Muscle of back (tissue), 3 donors: ENCODE measurements at regions not wholly inside any gene's neighbourhood (a gene's known extent, or its start where the extent isn't known, plus 50 kb on each side); places are given as distances from the start of the nearest gene placed in this dataset.
A peak's percentile ranks its signal among the peaks of the same experiment; 100 is the strongest.

ENCODE experiments used
- DNase-seq, 3 donors: peaks; one replicate each; pipeline versions ENCODE4 v3.0.0 to v3.0.0-alpha.2; 2013

DNA sequence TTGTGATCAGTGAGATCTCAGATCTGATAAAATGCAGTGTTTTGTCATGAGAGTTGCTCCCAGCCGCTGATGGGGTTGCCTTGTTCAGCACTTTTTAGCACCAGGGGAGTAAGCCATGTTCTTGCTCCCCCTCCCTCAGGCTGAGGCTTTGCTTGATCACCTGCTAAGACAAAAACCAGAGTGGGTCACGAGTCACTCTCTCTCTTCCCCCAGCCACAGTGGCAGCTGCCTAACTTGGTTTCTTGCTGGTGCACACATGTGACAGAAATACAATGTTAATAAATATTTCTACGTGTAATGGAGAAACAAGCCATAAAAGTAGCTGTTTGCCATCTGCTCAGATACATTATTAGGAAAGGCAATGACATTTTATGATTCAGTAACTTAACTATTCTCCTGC, 212.4 kb upstream of the DMRT1 start:
- no peak for DNase-seq

DNA sequence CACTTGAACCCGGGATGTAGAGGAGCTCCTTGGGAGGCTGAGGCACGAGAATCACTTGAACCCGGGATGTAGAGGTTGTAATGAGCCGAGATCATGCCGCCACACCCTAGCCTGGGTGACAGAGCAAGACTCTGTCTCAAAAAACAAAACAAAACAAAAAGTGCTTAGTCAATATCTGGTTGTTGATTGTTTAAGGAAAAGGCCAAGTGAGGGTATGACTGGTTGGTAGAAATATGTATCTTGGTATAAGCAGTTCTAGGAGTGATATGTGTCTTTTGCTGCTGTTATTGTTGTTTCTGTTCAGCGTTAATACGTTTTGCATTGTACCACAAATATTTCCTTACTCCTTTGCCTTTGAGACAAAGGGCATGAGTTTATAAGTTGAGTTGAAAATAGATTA, 210.7 kb upstream of the DMRT1 start:
- DNase-seq: no peak

DNA sequence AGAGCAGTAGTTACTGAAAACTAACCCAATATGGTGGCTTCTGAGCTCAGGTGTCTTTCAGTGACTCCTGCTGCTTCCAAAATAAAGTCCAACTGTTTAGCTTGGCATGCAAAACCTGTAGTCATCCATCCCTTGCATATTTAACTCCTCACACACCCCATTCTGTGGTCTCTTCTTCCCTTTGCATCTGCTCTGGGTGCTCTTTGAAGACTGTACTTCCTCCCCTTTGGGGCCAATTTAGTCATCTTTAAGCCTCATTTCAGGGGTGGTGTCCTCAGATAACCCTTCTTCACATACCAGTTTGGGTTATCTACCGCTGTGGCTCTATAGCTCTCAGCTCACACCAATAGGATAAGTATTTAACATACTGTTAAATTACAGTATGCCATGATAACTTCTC, 209.9 kb upstream of the DMRT1 start:
- DNase-seq: peak in 1 of 3 donors; percentile 21

DNA sequence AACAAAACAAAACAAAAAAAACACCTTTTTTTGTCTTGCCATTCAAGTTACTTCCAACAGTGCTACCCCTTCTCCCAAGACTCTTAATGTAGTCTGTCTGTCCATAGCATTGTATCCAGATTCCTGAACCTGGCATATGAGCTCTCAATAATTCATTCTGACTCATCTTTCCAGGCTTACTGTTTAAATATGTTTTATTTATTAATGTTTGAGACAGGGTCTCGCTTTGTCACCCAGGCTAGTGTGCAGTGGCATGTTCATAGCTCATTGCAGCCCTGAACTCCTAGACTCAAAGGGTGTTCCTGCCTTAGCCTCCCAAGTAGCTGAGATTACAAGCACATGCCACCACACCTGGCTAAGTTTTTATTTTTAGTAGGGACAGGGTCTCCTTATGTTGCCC, 208.0 kb upstream of the DMRT1 start:
- DNase-seq: no peak

DNA sequence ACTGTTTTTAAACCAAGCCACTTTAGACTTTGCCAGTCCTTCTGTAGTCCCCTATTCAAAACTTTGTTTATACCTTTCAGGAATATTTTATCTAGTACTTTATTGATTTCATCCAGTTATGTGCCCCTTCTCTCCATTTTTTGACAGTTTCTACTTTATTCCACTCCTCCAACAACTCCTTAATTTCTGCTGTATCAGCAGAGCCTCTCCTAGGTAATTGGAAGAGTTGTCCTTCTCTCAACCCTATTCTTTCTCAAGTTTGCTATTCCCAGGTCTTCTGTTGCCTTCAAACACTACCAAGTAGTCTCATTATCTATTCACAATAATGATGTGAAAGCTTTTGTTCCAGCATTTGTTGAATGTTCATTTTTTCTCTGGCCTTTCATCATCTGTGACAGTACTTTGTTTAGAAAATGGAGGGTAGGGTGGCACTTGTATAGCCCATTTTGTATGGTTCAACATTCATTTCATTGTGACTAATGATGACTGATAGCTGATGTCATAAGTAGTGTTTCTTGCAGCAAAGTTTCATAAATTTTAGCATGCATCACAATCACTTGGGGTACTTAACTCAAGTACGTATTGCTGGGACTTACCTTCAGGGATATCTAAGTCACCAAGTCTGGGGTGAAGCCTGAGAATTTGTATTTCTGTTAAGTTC, 204.4 kb upstream of the DMRT1 start:
- no peak for DNase-seq

DNA sequence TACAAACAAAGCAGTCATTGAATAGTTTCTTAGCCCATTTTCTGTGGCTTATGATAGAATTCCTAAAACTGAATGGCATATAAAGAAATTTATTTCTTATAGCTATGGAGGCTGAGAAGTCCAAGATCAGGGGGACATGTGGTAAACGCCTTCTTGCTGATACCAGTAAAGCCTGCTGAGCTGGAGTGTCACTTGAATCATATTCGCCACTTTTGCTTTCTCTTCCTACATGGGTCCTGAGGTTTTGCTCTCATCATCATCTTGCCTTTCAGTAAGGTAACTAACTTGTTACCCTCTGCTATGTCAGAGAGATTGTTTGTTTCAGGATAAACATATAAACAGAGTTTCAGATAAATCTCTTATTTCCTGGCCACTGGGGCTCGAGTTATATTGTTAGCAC, 203.3 kb upstream of the DMRT1 start:
- no peak for DNase-seq

DNA sequence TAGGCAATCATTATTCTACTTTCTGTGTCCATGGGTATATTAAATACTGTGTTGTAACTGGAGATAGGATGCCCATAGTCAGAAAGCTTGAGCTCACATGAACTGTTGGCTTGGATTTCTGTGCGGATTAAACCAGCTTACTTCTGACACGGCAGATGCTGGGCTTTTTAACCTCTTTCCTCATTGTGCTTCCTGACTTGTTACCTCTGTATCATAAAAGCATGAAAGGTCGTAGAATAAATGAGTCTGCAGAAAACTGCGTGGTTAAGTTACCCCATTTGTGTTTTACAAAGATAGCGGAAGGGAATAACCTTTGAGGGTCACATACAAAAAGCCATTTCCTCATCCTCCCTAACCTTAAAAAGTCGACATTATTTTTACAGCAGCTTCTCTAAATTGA, 199.5 kb upstream of the DMRT1 start:
- peak in 2 of 3 donors; percentile 34 to 45 for DNase-seq

DNA sequence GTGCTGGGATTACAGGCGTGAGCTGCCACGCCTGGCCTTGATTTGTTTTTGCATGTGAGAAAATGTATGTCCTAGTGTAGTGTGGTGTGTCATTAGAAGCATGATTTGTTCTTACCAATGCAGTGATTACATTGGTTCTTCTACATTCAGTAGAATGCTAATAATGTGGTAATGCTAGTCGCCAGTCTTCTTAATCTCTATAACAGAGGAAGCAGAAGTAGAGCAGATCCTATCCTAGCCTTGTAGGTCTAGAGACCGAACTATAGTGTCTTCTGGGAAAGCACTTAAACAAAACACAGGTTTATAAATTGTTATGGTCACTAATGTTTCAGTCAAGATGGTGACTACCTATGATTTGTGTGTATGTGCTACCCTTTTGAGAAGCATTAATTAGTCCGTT, 197.5 kb upstream of the DMRT1 start:
- DNase-seq: no peak

DNA sequence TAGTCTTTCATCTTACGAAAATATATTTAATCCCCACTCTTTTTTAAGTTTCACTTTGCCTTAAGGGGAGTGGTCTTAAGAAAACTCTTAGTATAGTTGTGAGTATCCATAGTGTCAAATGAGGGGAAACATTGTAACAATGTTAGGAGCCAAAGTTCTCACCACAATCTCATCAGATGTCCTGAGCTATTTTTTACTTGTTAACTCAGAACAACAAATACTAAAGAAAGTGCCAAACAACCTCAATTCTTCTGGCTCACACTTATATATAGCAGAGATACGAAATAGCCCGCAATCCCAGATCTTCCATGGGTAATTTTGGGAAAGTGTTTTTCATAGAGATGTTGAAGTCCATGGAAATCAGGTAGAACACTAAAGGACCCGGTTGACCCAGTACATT, 194.0 kb upstream of the DMRT1 start:
- DNase-seq: no peak

DNA sequence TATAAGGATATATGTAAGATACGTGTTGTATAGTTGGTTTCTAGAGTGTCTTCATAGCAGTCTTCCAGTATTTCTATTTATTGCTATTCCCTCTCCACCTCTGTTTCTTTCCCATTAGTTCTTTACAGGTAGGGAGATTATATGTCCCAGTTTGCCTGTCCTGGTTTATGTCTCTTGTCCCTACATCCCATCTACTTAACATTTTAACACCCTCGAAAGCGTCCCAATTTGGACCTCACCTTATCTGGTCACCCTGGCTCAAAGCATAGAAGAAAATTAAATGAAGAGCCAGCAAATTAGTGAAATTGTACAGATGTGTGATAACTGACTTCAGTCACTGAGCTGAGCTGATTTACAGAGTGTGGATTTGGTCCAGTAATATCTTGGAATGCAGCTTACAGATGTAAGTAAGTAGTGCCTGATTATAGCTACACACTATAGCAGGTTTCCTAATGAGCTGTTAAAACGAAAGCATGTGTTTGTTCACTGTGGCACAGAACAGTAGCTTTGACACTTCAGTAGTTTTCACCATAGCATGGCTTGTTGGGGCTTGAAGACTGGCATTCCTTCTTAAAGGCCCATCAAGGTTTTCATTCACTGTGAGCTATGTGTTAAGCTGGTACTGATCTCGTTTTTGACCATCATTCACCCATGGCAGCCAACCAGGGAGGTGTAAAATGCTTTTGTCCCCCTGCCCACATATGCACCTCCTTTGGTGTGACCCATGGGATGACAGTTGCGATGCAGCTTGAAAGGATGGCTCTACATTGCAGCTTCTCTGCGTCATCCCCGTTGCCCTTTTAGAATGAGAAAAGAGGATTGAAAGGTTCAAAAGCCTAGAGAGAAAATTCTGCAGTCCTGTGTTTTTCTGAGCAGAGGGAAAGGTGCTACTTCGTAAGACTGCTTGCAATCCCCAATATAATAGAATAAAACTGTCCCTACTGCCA, 192.1 kb upstream of the DMRT1 start:
- no peak for DNase-seq

DNA sequence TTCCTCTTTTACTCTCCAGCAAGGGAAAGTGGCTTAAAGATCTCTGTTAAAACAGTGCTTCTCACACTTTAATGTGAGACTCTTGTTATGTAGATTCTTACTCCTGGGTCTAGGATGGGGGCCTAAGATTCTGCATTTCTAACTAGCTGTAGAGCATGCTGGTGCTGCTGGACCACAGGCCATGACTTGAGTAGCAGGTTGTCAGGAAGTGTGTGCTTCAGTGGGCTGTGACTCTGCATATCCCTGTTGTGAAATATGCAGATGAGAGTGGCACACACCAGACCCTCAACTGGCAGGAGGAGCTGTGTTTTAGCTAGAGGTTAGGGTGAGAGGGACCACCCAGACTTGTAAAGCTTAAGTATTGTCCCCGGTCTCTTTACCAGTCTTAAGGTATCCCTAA, 191.1 kb upstream of the DMRT1 start:
- peak in 1 of 3 donors; percentile 35 for DNase-seq

DNA sequence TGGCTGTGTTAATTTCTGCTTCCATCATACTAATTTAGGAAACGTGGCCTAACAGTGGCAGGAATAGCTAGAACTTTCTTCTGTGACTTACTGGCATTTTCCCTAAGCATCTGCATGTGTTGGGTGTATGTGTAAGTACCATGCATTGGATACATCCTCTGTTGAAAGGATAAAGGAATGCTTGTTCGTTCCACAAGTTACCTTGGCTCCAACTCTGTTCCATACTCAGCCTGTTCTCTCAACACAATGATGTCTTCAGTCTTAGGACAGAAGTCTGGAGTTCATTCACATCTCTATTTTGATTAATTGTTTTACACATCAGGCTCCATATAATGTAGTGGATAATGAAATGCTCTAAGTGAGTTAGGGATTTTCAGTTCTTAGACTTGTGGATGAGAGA, 190.1 kb upstream of the DMRT1 start:
- no peak for DNase-seq

DNA sequence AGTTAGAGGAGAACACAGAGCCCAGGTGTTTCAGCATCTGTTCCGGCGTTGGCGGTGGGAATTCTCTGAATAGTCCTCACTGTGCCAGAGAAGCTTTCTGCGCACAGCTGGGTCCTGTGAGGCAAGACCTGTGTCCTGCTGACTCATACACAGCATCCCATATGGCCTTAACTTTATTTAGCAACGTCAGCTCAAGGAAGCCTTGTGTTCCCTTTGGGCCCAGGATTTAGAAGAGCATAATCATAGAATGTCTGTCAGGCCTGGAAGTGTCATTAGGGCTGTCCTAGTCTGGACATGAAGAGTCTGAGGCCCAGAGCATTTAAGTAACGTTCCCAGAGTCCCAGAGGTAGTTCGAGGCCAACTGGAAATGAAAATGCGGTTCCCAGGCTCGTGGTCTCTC, 188.6 kb upstream of the DMRT1 start:
- DNase-seq: peak in 2 of 3 donors; percentile 69 to 87

DNA sequence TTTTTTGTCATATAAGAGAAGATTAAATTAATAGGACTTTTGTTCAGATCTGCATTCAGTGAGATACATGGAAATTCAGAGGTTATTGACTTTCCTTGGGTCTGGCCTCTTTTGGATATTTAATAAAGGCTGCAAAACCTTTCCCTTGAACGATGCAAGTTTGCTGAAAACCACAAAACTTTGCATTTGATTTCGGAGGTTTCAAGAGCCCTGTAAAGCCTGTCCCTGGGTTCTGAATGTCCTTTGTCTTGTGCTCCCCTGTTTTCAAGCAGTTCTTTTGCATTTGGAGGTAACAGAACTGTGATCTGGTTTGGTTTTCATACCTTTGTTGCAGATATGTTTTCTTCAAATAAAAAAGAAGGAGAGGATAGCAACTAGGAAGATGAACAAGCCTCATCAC, 188.1 kb upstream of the DMRT1 start:
- DNase-seq: no peak

DNA sequence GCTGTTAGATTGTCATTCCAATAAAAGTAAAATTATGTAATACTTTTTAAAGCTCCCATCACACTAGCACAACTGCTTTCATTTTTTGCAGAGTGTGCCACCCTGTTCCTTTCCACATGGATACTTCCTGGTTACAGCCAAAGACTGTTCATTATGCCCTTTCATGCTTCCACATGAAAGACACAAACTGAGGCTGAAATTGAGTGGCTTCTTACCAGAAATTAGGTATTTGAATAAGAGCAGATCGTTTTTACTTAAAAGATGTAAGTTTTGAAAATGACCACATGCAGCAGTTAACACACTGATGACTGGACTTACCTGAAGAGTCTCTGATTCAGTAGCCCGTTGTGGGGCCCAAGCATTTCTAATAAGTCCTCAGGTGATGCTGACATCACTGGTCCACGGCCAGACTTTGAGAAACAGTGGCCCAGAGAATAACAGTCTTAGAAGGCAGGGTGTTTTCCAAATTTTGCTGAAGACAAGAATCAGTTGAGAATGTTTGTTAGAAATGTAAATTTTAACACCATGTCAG, 187.6 kb upstream of the DMRT1 start:
- DNase-seq: no peak

DNA sequence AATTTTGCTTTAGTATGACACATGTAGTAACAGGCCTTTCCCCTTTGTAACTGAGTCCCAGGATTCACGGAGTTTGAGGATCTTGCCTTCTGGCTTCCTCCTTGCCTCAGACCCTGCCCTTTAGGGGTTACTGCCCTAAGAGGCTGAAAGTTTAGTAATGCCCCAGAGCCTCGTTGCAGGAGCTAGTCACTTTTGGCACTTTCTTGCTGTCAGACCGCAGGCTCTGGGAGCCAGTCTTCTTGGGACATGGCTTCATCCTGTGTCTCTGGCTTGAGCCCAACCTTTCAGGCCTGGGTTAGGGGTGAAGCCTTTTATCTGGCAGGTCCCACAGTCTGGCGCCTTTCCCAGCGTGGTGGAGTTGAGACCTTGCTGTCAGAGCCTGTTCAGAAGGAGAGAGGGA, 185.6 kb upstream of the DMRT1 start:
- DNase-seq: peak in 1 of 3 donors; percentile 30

DNA sequence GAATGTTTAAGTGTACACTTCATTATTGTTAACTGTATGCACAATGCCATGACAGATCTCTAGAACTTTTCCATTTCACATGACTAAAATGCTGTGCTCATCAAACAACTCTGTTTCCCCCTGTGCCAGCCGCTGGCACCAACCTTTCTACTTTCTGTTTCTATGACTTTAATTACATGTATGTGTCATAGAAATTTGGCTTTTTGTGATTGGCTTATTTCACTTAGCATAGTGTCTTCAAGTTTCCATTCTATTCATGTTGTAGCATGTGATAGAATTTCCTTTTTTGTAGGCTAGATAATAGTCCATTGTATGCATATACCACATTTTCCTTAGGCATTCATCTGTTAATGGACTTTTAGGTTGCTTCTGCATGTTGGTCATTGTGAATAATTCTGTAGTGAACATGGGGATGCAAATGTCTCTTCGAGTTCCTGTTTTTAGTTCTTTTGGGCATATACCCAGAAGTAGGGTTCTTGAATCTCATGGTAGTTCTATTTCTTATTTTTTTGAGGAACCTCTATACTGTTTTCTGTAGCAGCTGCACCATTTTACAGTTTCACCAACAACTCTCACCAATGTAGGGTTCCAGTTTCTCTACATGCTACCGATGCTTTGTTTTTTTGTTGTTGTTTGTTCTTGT, 184.4 kb upstream of the DMRT1 start:
- no peak for DNase-seq

DNA sequence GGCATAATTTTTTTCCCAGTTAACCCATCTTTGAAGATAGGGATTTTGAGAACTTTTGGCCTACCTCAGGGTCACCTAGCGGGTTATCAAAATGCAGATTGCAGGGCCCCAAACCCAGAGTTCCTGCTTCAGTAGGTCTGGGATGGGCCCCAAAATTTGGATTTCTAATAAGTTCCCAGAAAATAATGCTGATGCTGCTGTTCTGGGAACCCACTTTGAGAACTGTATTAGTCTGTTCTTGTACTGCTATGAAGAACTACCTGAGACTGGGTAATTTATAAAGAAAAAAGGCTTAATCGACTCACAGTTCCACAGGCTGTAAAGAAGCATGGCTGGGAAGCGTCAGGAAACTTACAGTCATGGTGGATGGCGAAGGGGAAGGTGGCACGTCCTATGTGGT, 182.2 kb upstream of the DMRT1 start:
- DNase-seq: no peak

DNA sequence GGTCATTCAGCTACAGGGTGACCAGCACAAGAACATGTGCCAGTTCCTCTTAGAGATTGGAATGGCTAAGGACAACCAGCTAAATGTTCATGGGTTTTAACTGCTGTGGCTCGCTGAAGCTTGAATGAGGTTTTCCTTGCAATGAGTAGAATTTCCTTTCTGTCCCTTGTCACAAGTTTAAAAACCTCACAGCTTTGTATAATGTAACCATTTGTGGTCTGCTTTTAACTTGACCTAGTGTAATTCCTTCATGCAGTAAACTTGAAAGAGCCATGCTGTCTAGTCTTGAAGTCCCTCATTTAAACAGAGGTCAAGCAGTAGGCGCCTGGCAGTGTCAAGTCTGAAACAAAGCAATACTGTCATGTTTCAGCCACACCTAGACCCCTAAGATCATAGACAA, 181.3 kb upstream of the DMRT1 start:
- DNase-seq: no peak

DNA sequence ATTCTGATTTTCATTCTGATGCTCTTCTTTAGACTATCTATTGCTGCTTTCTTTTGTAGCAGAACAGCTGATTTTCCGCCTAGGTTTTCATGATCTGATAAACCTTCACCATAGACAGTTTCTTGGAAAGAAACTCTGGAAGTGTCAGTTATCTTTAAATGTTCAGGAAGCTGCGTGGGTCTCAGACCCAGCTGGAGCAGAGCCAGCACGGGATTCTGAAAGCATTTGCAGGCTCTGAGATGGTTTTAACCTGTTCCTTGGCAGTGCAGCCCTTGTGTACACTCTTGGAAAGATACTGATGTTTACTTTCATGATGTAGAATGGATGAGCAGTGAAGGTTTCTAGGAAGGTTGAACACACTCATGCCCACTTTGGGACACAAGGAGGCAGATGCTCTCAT, 178.0 kb upstream of the DMRT1 start:
- DNase-seq: no peak

DNA sequence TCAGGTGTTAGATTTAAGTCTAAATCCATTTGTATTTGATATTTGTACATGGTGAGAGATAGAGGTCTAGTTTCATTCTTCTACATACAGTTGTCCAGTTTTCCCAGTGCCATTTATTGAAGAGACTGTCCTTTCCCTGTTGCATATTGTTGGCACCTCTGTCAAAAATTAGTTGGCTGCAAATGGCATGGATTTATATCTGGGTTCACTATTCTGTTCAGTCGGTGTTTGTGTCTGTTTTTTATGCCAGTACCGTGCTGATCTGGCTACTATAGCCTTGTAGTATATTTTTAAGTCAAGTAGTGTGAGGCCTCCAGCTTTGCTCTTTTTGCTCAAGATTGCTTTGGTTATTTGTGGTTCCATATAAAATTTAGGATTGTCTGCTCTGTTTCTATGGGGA, 176.2 kb upstream of the DMRT1 start:
- no peak for DNase-seq

DNA sequence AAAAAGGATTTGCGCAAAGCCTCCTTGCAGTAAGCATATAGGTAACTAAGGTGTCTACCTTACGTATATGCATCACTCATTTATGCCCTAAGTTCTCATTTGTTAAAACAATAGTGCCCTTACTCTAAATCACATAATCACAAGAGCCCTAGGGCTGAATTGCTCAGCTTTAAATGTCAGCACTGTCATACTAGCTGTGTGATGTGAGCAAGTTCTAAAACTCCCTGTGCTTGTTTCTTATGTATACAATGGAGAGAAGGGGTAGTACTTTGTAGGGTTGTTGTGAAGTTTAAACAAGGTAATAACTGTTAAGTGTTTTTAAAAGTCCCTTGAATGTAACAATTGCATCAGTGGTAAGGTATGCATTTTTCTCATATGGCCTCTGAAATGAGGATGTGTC, 169.5 kb upstream of the DMRT1 start:
- no peak for DNase-seq

DNA sequence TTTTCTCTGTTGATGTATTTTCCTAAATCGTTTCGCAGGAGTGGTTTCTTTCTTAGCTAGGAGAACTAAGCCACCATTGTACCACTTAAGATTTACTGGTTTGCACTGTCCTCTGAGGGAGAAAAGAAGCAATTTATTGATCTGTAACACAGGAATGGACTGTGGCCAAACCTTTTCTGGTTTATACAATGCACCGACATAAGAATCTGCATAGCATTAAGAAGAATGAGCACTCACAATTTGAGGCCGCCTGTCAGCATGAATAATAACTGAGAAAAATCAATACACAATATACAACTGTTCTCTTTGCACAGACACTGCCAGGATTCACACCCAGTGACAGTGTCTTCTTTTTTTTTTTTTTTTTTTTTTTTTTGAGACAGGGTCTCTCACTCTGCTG, 168.6 kb upstream of the DMRT1 start:
- DNase-seq: no peak
